ENCODE measurements at regions not wholly inside any gene's neighbourhood (a gene's known extent, or its start where the extent isn't known, plus 50 kb on each side); places are given as distances from the start of the nearest gene placed in this dataset.
A peak's percentile ranks its signal among the peaks of the same experiment; 100 is the strongest.
"Not testable (repeated sequence)": the region's sequence is repeated elsewhere in the genome, so short reads cannot be mapped to it uniquely, and the experiment has no call there.

- no peak for TF ChIP-seq CTCF (IDR thresholded peaks at IDR 0.05; ENCODE audit: insufficient read depth, low read depth, low read length)
Observed at GRCh38 chr5:44949687-44950086, 140.9 kb downstream of the MRPS30 start.

GRCh38 chr5:44951371-44951770 is 142.6 kb downstream of the MRPS30 start:
- no peak for DNase-seq (ENCODE audit: low read depth)
- no peak for TF ChIP-seq CTCF (IDR thresholded peaks at IDR 0.05; ENCODE audit: insufficient read depth, low read depth, low read length)
- H3K4me3 ChIP-seq (ENCODE audit: low read depth, low read length), result no peak overlapping the region

More at GRCh38 chr5:44949687-44950086, 140.9 kb downstream of the MRPS30 start:
- no peak overlapping the region for H3K4me3 ChIP-seq (ENCODE audit: low read depth, low read length)
- no peak for DNase-seq (ENCODE audit: low read depth)

GRCh38 chr5:44952376-44952775 is 143.6 kb downstream of the MRPS30 start:
- peak; percentile 1 for DNase-seq (ENCODE audit: low read depth)
- TF ChIP-seq CTCF (IDR thresholded peaks at IDR 0.05; ENCODE audit: insufficient read depth, low read depth, low read length), result peak; percentile 50
- H3K4me3 ChIP-seq (ENCODE audit: low read depth, low read length), result no peak overlapping the region

- no peak for DNase-seq (ENCODE audit: low read depth)
- TF ChIP-seq CTCF (IDR thresholded peaks at IDR 0.05; ENCODE audit: insufficient read depth, low read depth, low read length), result no peak
Observed at GRCh38 chr5:44953078-44953477, 144.3 kb downstream of the MRPS30 start.

GRCh38 chr5:44958943-44959454 is 150.3 kb downstream of the MRPS30 start:
- not testable (repeated sequence) for H3K4me3 ChIP-seq (ENCODE audit: low read depth, low read length); DNase-seq (ENCODE audit: low read depth)

More at GRCh38 chr5:44953078-44953477, 144.3 kb downstream of the MRPS30 start:
- no peak overlapping the region for H3K4me3 ChIP-seq (ENCODE audit: low read depth, low read length)

GRCh38 chr5:44969825-44970224 is 161.1 kb downstream of the MRPS30 start:
- no peak for TF ChIP-seq CTCF (IDR thresholded peaks at IDR 0.05; ENCODE audit: insufficient read depth, low read depth, low read length)
- DNase-seq (ENCODE audit: low read depth), result no peak
- no peak overlapping the region for H3K4me3 ChIP-seq (ENCODE audit: low read depth, low read length)

GRCh38 chr5:44970963-44971362 is 162.2 kb downstream of the MRPS30 start:
- not testable (repeated sequence) for H3K4me3 ChIP-seq (ENCODE audit: low read depth, low read length); DNase-seq (ENCODE audit: low read depth)

GRCh38 chr5:44974813-44975212 is 166.1 kb downstream of the MRPS30 start:
- H3K4me3 ChIP-seq (ENCODE audit: low read depth, low read length), result no peak overlapping the region
- no peak for TF ChIP-seq CTCF (IDR thresholded peaks at IDR 0.05; ENCODE audit: insufficient read depth, low read depth, low read length)
- no peak for DNase-seq (ENCODE audit: low read depth)

All from fibroblast of villous mesenchyme (primary cell).